ENCODE measurements at regions not wholly inside any gene's neighbourhood (a gene's known extent, or its start where the extent isn't known, plus 50 kb on each side); places are given as distances from the start of the nearest gene placed in this dataset.

DNA sequence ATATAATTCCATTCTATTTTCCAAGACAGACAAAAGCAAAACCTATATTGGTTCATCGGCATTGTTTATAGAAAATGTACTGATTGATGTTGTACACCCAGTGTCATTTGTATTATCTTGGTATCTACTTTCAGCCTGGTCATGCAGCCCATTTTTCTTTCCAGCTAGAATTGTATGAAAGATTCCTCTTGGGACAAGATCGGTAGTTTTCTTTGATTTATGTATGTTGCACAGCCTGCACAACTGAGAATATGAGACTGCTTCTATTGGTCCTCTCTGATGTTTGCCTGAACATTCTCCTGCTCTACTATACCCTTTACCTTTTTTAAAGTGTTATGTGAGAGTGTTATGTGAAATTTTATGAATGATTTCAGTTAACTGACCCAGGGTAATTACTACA is 487.7 kb upstream of the PRR20A start:
- Histone ChIP-seq H2BK20ac (ENCODE audit: low read length) (no peak overlapping the region), H2AFZ (ENCODE audit: low read length) (no peak overlapping the region), H3K4me1 (replicated peaks in 1 of 4; ENCODE audit: control insufficient read depth in 3 of 4, insufficient read depth in 4 of 4, low read length in 3 of 4) (no peaks in the 10 kb centered on the region), H3K79me2 (ENCODE audit: control insufficient read depth in 1 of 2, insufficient read depth in 2 of 2, low read length in 2 of 2) (no peaks in the 10 kb centered on the region), H3K27me3 (replicated peaks in 1 of 4; ENCODE audit: control insufficient read depth in 3 of 4, extremely low read depth in 1 of 4, insufficient read depth in 3 of 4, low read length in 3 of 4) (no peaks in the 10 kb centered on the region), H3K18ac (ENCODE audit: extremely low read depth, low read length) (no peak overlapping the region), H3K14ac (ENCODE audit: insufficient read length) (no peak overlapping the region), H3K9ac (replicated peaks in 1 of 4; ENCODE audit: extremely low read depth in 1 of 4, low read depth in 3 of 4, low read length in 3 of 4) (no peak overlapping the region), H2BK5ac (ENCODE audit: low read depth, low read length) (no peak overlapping the region), H2BK120ac (replicated peaks; ENCODE audit: low read depth, low read length) (no peak overlapping the region), H2BK15ac (ENCODE audit: low read length) (no peak overlapping the region), H2BK12ac (ENCODE audit: low read depth, low read length) (no peak overlapping the region), H3K79me1 (ENCODE audit: low read depth, low read length) (no peaks in the 10 kb centered on the region), H2AK5ac (ENCODE audit: low read depth, low read length) (no peak overlapping the region), H3K27ac (ENCODE audit: low read depth, low read length) (no peak overlapping the region), H3K4me3 (ENCODE audit: extremely low read depth in 1 of 4, insufficient read depth in 2 of 4, low read depth in 3 of 4, low read length in 4 of 4) (no peak overlapping the region), H3K4ac (replicated peaks; ENCODE audit: insufficient read length, low read depth, low read length) (no peak overlapping the region), H4K91ac (replicated peaks; ENCODE audit: insufficient read length, low read length) (no peak overlapping the region), H3K9me3 (ENCODE audit: insufficient read depth in 2 of 2, low read depth in 1 of 2, low read length in 1 of 2) (no peaks in the 10 kb centered on the region), H4K5ac (ENCODE audit: insufficient read length, low read depth, low read length) (no peak overlapping the region), H4K20me1 (replicated peaks in 1 of 2; ENCODE audit: control insufficient read depth in 1 of 2, insufficient read depth in 2 of 2, low read length in 2 of 2) (no peaks in the 10 kb centered on the region), H3K23ac (ENCODE audit: insufficient read length) (no peak overlapping the region), H3K36me3 (ENCODE audit: control insufficient read depth in 2 of 4, insufficient read depth in 4 of 4, low read length in 3 of 4) (no peaks in the 10 kb centered on the region; a peak in 1 of 8 replicates), H4K8ac (ENCODE audit: extremely low read depth, insufficient read depth, low read length) (no peak overlapping the region), H3K23me2 (ENCODE audit: low read depth, low read length) (no peaks in the 10 kb centered on the region), H3K56ac (replicated peaks; ENCODE audit: insufficient read length, low read depth, low read length) (no peak overlapping the region), H3K4me2 (ENCODE audit: insufficient read depth in 1 of 2, low read depth in 2 of 2, low read length in 2 of 2) (no peak overlapping the region)
- FAIRE-seq, result no peak
- 100% methylated on average over 2 of the region's 2 CpGs; no CpG with 5 or more reads in 1 of the 2 experiments for WGBS, 2 experiments (ENCODE audit: extremely low coverage in 1 of 2, insufficient coverage in 1 of 2, insufficient read length in 1 of 2, insufficient replicate concordance in 2 of 2, low coverage in 1 of 2, low lambda C conversion rate in 2 of 2, missing lambda C conversion rate in 1 of 2)
- TF ChIP-seq, protein P1, sequence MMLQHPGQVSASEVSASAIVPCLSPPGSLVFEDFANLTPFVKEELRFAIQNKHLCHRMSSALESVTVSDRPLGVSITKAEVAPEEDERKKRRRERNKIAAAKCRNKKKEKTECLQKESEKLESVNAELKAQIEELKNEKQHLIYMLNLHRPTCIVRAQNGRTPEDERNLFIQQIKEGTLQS (IDR thresholded peaks at IDR 0.05; ENCODE audit: insufficient read depth, low read depth, low read length), result no peak
- TF ChIP-seq E2F6 (IDR thresholded peaks at IDR 0.05) (no peak), POLR2AphosphoS5 (IDR thresholded peaks at IDR 0.05; ENCODE audit: low read depth, low read length) (no peak), RXRA (IDR thresholded peaks at IDR 0.05; ENCODE audit: insufficient read depth, low read depth, low read length) (no peak), EP300 (IDR thresholded peaks at IDR 0.05; ENCODE audit: borderline replicate concordance in 1 of 2, low read depth in 2 of 2, low read length in 2 of 2) (no peak), SP4 (IDR thresholded peaks at IDR 0.05; ENCODE audit: low read length) (no peak), RAD21 (IDR thresholded peaks at IDR 0.05 in 1 of 2, conservative IDR thresholded peaks at IDR 0.05 in 1 of 2; ENCODE audit: low read depth in 2 of 2, low read length in 2 of 2) (no peak), SIX5 (IDR thresholded peaks at IDR 0.05; ENCODE audit: low read depth, low read length) (no peak)
- ChIA-PET CTCF (ENCODE audit: partially characterized antibody) (interaction anchor here (0.7 to 1.0 kb wide), 2 partner anchors 11 to 12 kb away, joined by 3 read pairs; no protein-coding TSS in a partner anchor), POLR2A (ENCODE audit: partially characterized antibody) (no interaction called here)
- no peak for DNase-seq (ENCODE audit: low read depth in 1 of 2, low spot score in 2 of 2)

Data from H1 (cell line).